ENCODE measurements at regions not wholly inside any gene's neighbourhood (a gene's known extent, or its start where the extent isn't known, plus 50 kb on each side); places are given as distances from the start of the nearest gene placed in this dataset.

GRCh38 chr1:34406833-34407539 lies 230.3 kb downstream of the C1orf94 start:
- TF ChIP-seq EZH2 (IDR thresholded peaks at IDR 0.05; ENCODE audit: low read depth, unreplicated experiment) (no peak), NANOG (IDR thresholded peaks at IDR 0.05; ENCODE audit: borderline replicate concordance) (no peak), JUNB (IDR thresholded peaks at IDR 0.05; ENCODE audit: unreplicated experiment) (no peak), EZH2phosphoT487 (IDR thresholded peaks at IDR 0.05; ENCODE audit: unreplicated experiment) (no peak), POLR2AphosphoS5 (IDR thresholded peaks at IDR 0.05; ENCODE audit: low read depth) (no peak), CREB1 (CRISPR knock-in tag; IDR thresholded peaks at IDR 0.05; ENCODE audit: low read depth) (no peak), ZNF114 (CRISPR knock-in tag; IDR thresholded peaks at IDR 0.05) (no peak), STAT1 (IDR thresholded peaks at IDR 0.05; ENCODE audit: unreplicated experiment) (no peak)
- TF ChIP-seq, protein P1, sequence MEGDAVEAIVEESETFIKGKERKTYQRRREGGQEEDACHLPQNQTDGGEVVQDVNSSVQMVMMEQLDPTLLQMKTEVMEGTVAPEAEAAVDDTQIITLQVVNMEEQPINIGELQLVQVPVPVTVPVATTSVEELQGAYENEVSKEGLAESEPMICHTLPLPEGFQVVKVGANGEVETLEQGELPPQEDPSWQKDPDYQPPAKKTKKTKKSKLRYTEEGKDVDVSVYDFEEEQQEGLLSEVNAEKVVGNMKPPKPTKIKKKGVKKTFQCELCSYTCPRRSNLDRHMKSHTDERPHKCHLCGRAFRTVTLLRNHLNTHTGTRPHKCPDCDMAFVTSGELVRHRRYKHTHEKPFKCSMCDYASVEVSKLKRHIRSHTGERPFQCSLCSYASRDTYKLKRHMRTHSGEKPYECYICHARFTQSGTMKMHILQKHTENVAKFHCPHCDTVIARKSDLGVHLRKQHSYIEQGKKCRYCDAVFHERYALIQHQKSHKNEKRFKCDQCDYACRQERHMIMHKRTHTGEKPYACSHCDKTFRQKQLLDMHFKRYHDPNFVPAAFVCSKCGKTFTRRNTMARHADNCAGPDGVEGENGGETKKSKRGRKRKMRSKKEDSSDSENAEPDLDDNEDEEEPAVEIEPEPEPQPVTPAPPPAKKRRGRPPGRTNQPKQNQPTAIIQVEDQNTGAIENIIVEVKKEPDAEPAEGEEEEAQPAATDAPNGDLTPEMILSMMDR (conservative IDR thresholded peaks at IDR 0.05; ENCODE audit: low read depth in 2 of 2): no peak
- TF ChIP-seq, protein P2, sequence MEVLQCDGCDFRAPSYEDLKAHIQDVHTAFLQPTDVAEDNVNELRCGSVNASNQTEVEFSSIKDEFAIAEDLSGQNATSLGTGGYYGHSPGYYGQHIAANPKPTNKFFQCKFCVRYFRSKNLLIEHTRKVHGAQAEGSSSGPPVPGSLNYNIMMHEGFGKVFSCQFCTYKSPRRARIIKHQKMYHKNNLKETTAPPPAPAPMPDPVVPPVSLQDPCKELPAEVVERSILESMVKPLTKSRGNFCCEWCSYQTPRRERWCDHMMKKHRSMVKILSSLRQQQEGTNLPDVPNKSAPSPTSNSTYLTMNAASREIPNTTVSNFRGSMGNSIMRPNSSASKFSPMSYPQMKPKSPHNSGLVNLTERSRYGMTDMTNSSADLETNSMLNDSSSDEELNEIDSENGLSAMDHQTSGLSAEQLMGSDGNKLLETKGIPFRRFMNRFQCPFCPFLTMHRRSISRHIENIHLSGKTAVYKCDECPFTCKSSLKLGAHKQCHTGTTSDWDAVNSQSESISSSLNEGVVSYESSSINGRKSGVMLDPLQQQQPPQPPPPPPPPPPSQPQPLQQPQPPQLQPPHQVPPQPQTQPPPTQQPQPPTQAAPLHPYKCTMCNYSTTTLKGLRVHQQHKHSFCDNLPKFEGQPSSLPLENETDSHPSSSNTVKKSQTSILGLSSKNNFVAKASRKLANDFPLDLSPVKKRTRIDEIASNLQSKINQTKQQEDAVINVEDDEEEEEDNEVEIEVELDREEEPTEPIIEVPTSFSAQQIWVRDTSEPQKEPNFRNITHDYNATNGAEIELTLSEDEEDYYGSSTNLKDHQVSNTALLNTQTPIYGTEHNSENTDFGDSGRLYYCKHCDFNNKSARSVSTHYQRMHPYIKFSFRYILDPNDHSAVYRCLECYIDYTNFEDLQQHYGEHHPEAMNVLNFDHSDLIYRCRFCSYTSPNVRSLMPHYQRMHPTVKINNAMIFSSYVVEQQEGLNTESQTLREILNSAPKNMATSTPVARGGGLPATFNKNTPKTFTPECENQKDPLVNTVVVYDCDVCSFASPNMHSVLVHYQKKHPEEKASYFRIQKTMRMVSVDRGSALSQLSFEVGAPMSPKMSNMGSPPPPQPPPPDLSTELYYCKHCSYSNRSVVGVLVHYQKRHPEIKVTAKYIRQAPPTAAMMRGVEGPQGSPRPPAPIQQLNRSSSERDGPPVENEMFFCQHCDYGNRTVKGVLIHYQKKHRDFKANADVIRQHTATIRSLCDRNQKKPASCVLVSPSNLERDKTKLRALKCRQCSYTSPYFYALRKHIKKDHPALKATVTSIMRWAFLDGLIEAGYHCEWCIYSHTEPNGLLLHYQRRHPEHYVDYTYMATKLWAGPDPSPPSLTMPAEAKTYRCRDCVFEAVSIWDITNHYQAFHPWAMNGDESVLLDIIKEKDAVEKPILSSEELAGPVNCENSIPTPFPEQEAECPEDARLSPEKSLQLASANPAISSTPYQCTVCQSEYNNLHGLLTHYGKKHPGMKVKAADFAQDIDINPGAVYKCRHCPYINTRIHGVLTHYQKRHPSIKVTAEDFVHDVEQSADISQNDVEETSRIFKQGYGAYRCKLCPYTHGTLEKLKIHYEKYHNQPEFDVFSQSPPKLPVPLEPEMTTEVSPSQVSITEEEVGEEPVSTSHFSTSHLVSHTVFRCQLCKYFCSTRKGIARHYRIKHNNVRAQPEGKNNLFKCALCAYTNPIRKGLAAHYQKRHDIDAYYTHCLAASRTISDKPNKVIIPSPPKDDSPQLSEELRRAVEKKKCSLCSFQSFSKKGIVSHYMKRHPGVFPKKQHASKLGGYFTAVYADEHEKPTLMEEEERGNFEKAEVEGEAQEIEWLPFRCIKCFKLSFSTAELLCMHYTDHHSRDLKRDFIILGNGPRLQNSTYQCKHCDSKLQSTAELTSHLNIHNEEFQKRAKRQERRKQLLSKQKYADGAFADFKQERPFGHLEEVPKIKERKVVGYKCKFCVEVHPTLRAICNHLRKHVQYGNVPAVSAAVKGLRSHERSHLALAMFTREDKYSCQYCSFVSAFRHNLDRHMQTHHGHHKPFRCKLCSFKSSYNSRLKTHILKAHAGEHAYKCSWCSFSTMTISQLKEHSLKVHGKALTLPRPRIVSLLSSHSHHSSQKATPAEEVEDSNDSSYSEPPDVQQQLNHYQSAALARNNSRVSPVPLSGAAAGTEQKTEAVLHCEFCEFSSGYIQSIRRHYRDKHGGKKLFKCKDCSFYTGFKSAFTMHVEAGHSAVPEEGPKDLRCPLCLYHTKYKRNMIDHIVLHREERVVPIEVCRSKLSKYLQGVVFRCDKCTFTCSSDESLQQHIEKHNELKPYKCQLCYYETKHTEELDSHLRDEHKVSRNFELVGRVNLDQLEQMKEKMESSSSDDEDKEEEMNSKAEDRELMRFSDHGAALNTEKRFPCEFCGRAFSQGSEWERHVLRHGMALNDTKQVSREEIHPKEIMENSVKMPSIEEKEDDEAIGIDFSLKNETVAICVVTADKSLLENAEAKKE (CRISPR knock-in tag; IDR thresholded peaks at IDR 0.05): no peak

All from GM23338 (cell line).